Adrenal gland (tissue), 9 donors: ENCODE measurements at regions not wholly inside any gene's neighbourhood (a gene's known extent, or its start where the extent isn't known, plus 50 kb on each side); places are given as distances from the start of the nearest gene placed in this dataset.

ENCODE experiments used
- DNase-seq, 7 donors: peaks; one replicate each; pipeline ENCODE4 v3.0.0-alpha.2; 2019 to 2020
- H3K27ac ChIP-seq, 5 donors: fragments of 200-600 bp; sonication (generic) in 4 of 5; 1 replicate in 3 of 5; 2 replicates in 2 of 5; pipeline versions ENCODE4 v1.5.1 to v1.8.0; 2016 to 2020; ENCODE audit warnings: mild to moderate bottlenecking in 1 of 5
- H3K27me3 ChIP-seq: fragments of 200-600 bp; 2 replicates; pipeline ENCODE4 v1.8.0; 2021
- H3K36me3 ChIP-seq, 2 donors: fragments of 200-600 bp; replicated peaks in 1 of 2; 1 replicate in 1 of 2; 2 replicates in 1 of 2; pipeline versions ENCODE4 v1.5.1 to v1.8.0; 2018 to 2022
- H3K4me1 ChIP-seq, 2 donors: fragments of 200-600 bp; replicated peaks in 1 of 2; 1 replicate in 1 of 2; 2 replicates in 1 of 2; pipeline versions ENCODE4 v1.5.1 to v1.8.0; 2018 to 2021
- H3K4me3 ChIP-seq, 4 donors: fragments of 200-600 bp; sonication (generic) in 3 of 4; one replicate each; pipeline ENCODE4 v1.5.1; 2016 to 2018
- H3K9me3 ChIP-seq, 3 donors: fragments of 200-600 bp; sonication (generic) in 1 of 3; replicated peaks in 1 of 3; 1 replicate in 2 of 3; 2 replicates in 1 of 3; pipeline versions ENCODE4 v1.5.1 to v1.8.0; 2016 to 2021
- CTCF ChIP-seq, 6 experiments: fragments of 450-650 bp in 4 of 6; fragments of 200-600 bp in 2 of 6; sonication (generic) in 1 of 6; IDR thresholded peaks; 1 replicate in 5 of 6; 2 replicates in 1 of 6; pipeline versions ENCODE4 v1.5.1 to v1.8.0; 2016 to 2021; ENCODE audit warnings: antibody characterized with exemption in 6 of 6, mild to moderate bottlenecking in 2 of 6, moderate library complexity in 1 of 6
- POLR2A ChIP-seq, 2 donors: fragments of 450-650 bp; IDR thresholded peaks; one replicate each; pipeline ENCODE4 v1.6.1; 2017; ENCODE audit warnings: antibody characterized with exemption in 2 of 2, mild to moderate bottlenecking in 2 of 2, moderate library complexity in 1 of 2
- WGBS, 4 donors: extraction: QIAGEN DNeasy Blood & Tissue Kit in 2 of 4; methylation state at CpG; one replicate each; pipeline versions ENCODE4 v1.1.5 to v1.1.7; 2013 to 2017; 5-methylcytosine and 5-hydroxymethylcytosine counted together
- intact Hi-C, 2 donors: fragments of 100-400 bp; cut with DNase I; formaldehyde crosslinking; loops; one replicate each; pipeline versions ENCODE4 v1.14.1 to v1.15.0; 2022 to 2023
- donor health status: healthy with polysubstance abuse.
- donor health status: Bipolar disorder and iron deficiency.
- donor health status: DM: yes; HTN: yes; CAD: no.
- donor health status: DM: no; HTN: no; CAD: no.
- donor health status: DM: no; HTN: no; CAD: no.

DNA sequence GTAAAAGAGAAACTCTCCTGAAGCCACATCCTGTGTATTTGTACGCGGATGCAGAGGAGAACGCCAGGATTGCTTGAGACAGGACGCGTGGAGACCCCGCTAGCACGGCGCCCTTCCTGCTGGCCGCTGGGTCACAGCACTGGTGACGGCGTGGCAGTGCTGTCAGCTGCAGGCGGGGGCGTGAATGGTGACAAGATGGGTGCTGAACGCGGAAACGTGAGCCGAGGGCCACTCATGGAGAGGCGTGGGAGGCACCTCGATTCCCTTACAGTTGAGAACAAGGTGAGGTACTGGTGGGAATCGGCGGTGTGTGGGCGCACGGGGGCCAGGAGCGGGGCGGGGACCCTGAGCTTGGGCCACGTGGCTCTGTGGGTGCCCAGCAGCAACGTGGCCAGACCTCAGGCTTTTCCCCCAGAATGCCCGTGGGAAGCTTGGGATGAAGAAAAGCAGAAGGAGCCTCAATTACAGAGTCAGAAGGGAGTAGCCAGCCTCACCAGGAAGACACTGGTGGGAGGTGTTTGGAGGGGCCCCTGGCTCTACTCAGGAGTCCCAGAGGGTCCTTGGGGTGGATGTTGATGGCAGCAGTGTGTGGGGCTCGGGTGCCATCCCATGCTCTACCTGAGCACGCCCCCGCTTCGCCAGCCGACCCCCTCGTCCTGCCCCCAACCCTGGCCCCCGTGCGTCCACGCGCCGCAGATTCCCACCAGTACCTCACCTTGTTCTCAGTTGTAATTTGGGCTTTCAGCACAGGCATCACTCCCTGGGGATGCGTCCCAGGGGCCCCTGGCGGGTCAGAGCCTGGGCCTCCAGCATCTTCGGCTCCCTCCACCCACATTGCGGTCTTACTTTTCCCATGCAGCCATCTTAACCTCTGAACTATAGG, 208.4 kb upstream of the TCERG1L start:
- no peak for DNase-seq
- WGBS, 4 donors = 84 to 85% (median 85%) methylated on average over 37 to 43 of the region's 43 CpGs
- Histone ChIP-seq H3K9me3 (no peaks in the 10 kb centered on the region), H3K4me1 (no peaks in the 10 kb centered on the region), H3K27me3 (no peaks in the 10 kb centered on the region), H3K27ac (no peak overlapping the region), H3K4me3 (no peak overlapping the region), H3K36me3 (no peaks in the 10 kb centered on the region)
- TF ChIP-seq CTCF (IDR thresholded peaks at IDR 0.05) (no peak), POLR2A (IDR thresholded peaks at IDR 0.05) (no peak)
- intact Hi-C loops = no loop called here

DNA sequence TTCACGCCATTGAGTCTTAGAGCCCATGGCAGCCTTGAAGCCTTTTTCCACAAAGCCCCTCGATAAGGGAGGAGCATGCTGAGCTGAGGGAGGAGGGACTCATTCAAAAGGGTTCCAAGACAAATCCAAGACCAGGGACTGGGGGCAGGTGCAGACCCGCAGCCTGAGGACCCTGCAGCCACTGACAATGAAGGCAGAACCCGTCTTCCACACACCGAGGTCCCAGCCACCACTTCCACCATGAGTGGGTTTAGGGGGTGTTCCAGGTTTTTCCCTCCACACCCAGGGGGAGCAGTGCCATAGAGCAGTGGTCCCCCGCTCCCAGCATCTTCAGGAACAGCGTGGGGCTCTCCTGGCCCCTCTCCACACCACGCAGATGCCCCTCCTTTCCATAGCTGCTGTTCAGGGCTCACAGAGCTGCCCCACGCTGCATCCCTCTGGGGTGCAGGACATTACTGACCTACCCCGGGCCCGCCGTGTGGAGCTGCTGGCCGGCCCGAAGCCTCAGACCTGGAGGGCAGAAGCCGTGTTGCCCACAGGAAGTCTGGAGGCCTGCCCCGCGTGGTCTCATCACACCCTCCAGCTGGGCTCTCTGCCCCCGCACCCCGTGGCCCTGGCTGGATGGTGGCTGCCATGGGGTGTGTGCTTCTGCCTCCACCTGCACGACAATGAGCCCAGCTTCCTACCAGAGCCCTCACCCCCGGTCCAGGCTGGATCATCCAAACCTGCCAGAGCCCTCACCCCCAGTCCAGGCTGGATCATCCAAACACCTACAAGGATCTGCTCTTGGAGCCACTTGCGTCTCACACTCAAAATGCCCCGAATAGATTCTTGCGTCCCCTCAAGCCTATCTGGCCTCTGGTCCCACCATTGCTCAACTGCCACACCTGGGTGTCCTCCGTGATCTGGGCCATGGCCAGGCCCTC, 220.0 kb upstream of the TCERG1L start:
- H3K4me3 ChIP-seq = no peak overlapping the region
- TF ChIP-seq POLR2A (IDR thresholded peaks at IDR 0.05) = no peak
- no peak for TF ChIP-seq CTCF (IDR thresholded peaks at IDR 0.05)
- intact Hi-C loops = no loop called here
- H3K36me3 ChIP-seq = no peaks in the 10 kb centered on the region
- WGBS, 4 donors = 86 to 91% (median 88%) methylated on average over 9 to 25 of the region's 25 CpGs
- H3K27me3 ChIP-seq = no peaks in the 10 kb centered on the region
- DNase-seq = no peak
- no peaks in the 10 kb centered on the region for H3K9me3 ChIP-seq
- H3K27ac ChIP-seq = no peak overlapping the region
- no peaks in the 10 kb centered on the region for H3K4me1 ChIP-seq

DNA sequence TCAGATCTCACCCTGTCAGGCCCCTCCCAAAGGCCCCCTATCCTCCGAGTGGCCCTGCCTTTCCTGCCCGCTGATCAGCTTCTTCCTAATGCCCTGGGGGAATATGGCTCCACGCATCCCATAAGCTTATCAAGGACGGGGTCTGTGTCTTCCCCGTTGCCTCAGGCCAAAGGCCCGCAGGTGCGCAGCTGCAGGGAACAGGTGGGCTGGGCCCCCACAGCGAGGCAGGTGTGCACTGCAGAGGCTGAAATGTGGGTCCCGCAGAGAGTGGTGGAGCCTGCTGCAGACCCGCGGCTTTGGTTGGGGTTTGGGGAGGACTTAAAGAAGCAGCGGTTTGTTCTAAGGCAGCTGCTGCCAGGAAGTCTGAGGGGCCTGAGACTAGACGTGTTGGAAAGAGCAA, 220.8 kb upstream of the TCERG1L start:
- TF ChIP-seq POLR2A (IDR thresholded peaks at IDR 0.05) (no peak), CTCF (IDR thresholded peaks at IDR 0.05) (no peak)
- Histone ChIP-seq H3K27me3 (no peaks in the 10 kb centered on the region), H3K36me3 (no peaks in the 10 kb centered on the region), H3K4me3 (no peak overlapping the region), H3K9me3 (no peaks in the 10 kb centered on the region), H3K27ac (no peak overlapping the region), H3K4me1 (no peaks in the 10 kb centered on the region)
- DNase-seq = no peak
- intact Hi-C loops = no loop called here
- 75 to 85% (median 78%) methylated on average over 8 to 13 of the region's 13 CpGs for WGBS, 4 donors

GRCh38 chr10:131532745-131533341, 221.3 kb upstream of the TCERG1L start:
- no peaks in the 10 kb centered on the region for H3K27me3 ChIP-seq
- DNase-seq = no peak
- H3K27ac ChIP-seq = no peak overlapping the region
- no peaks in the 10 kb centered on the region for H3K36me3 ChIP-seq
- TF ChIP-seq CTCF (IDR thresholded peaks at IDR 0.05) (no peak), POLR2A (IDR thresholded peaks at IDR 0.05) (no peak)
- H3K9me3 ChIP-seq = no peaks in the 10 kb centered on the region
- no peak overlapping the region for H3K4me3 ChIP-seq
- H3K4me1 ChIP-seq = no peaks in the 10 kb centered on the region
- intact Hi-C loops = no loop called here
- 74 to 85% (median 80%) methylated on average over 14 to 24 of the region's 24 CpGs for WGBS, 4 donors
